Heart left ventricle (tissue), 13 donors: ENCODE measurements at regions not wholly inside any gene's neighbourhood (a gene's known extent, or its start where the extent isn't known, plus 50 kb on each side); places are given as distances from the start of the nearest gene placed in this dataset.

Source experiments
- POLR2A ChIP-seq, 2 donors: fragments of 450-650 bp; IDR thresholded peaks; one replicate each; pipeline ENCODE4 v1.6.1; 2017; ENCODE audit warnings: antibody characterized with exemption in 2 of 2, mild to moderate bottlenecking in 2 of 2, moderate library complexity in 2 of 2
- TF ChIP-seq, protein P1 (sequence below), 12 donors: fragments of 200-600 bp; sonication (generic) in 4 of 12; IDR thresholded peaks; one replicate each; pipeline versions ENCODE4 v1.5.0 to v1.8.0; 2018 to 2022; ENCODE audit warnings: antibody characterized with exemption in 12 of 12, mild to moderate bottlenecking in 5 of 12
- donor health status: ischemic (EF 13 %, LVEDD 7.1; RV severe dilation, severe dysfunction).
- donor health status: DM: no; HTN: yes; CAD: no.
- donor health status: DM: no; HTN: no; CAD: no.
- donor health status: ischemic (EF 25% LVEDD 6.9; RV normal size, moderate dysfunction).
- donor health status: ischemic (EF 25% LVEDD 5.7; RV mildly dilated, moderate dysfunction).
- donor health status: ischemic (EF 35%, LVEDD 5.7; RV mildly dilated, moderate dysfunction).
- donor health status: nonischemic (EF 11% LVEDD 7.7; RV severe dilation, severe dysfunction).
- donor health status: DM: yes; HTN: yes; CAD: no.
- donor health status: PGD.
- donor health status: ischemic (EF 29% LVEDD 5.4; RV normal size, mild dysfunction).
- donor health status: nonischemic (EF 23%, LVEDD 6.1; RV moderate dilation, normal function).

DNA sequence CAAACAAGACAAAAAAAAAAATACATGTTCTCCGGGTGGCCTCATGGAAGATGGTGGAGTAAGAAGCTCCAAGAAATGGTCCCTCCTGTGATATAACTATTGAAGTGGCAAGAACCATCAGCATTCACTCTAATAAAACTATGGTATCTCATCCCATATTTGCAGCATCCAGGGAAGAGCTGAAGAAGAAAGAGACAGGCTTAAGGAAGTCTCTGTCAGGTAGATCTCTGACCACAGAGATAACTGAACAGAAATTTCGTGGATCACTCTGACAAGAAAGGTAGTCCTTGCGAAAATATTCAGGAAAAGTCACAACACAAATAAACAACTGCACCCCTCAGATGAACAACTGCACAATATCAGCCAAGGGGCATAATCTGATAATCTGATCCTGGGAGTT is 54.6 kb upstream of the IGLL5 start:
- TF ChIP-seq, protein P1, sequence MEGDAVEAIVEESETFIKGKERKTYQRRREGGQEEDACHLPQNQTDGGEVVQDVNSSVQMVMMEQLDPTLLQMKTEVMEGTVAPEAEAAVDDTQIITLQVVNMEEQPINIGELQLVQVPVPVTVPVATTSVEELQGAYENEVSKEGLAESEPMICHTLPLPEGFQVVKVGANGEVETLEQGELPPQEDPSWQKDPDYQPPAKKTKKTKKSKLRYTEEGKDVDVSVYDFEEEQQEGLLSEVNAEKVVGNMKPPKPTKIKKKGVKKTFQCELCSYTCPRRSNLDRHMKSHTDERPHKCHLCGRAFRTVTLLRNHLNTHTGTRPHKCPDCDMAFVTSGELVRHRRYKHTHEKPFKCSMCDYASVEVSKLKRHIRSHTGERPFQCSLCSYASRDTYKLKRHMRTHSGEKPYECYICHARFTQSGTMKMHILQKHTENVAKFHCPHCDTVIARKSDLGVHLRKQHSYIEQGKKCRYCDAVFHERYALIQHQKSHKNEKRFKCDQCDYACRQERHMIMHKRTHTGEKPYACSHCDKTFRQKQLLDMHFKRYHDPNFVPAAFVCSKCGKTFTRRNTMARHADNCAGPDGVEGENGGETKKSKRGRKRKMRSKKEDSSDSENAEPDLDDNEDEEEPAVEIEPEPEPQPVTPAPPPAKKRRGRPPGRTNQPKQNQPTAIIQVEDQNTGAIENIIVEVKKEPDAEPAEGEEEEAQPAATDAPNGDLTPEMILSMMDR (IDR thresholded peaks at IDR 0.05) = no peak
- no peak for TF ChIP-seq POLR2A (IDR thresholded peaks at IDR 0.05)
